NCI-H1092 (cell line): ENCODE measurements at regions not wholly inside any gene's neighbourhood (a gene's known extent, or its start where the extent isn't known, plus 50 kb on each side); places are given as distances from the start of the nearest gene placed in this dataset.

ENCODE experiments used
- DNase-seq: peaks from one replicate; lab custom pipeline; 2025; lab: John Stamatoyannopoulos, UW

- DNase-seq = no peak
Measured at GRCh38 chr10:121099181-121099580, 248.0 kb downstream of the WDR11 start.

DNA sequence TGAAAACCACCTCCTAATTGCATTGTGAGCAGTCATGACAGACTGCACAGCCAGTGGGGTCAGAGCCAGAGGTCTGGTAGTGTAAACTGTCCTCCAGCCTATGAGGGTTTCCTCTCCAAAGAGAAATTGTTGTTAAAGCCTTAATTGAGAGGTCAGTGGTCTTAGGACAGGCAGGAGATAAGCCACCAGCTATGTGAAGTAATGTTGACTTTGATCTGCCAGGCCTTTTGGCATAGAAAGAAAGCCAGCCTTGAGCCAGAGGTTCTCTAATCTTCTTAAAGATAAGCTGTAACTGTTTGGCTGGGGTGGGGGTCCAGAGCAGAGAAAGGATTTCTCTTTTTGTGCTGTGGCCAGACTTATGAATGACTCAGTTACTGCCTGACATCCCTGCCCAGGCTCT is 248.4 kb downstream of the WDR11 start:
- no peak for DNase-seq

DNA sequence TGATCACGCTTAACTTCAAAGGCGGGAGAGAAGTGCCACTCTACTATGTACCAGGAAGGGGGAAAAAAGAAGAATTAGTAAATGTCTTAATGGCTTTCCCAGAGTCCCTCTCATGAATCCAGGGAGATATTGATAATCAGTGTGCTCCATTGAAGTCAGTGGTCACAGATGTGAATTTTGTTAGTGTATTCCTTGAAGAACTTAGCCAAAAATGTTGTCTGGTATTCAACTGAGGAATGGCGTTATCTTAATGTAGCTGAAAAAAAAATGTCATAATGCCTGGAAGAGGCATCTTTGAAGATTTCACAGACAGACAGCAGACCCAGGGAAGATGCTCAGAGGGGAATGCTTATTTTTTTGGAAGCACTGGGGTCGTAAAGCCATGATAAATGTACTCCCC is 250.4 kb downstream of the WDR11 start:
- no peak for DNase-seq

GRCh38 chr10:121102706-121103105 is 251.5 kb downstream of the WDR11 start:
- no peak for DNase-seq

GRCh38 chr10:121104476-121105111 is 253.4 kb downstream of the WDR11 start:
- no peak for DNase-seq

- no peak for DNase-seq
Measured at GRCh38 chr10:121106611-121107010, 255.4 kb downstream of the WDR11 start.

DNA sequence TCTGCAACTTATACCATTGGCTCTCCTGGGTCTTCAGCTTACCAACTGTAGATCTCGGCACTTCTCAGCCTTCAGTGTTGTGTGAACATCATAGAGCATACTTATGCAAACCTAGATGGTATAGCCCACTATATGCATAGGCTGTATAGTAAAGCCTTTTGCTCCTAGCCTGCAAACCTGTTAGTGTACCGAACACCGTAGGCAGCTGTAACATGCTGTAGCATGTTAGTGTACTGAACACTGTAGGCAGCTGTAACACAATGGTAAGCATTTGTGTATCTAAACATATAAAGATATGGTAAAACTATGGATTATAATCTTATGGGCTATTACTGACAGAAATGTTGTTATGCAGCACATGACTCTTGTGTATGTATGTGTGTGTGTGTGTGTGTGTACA is 256.9 kb downstream of the WDR11 start:
- DNase-seq = no peak

DNA sequence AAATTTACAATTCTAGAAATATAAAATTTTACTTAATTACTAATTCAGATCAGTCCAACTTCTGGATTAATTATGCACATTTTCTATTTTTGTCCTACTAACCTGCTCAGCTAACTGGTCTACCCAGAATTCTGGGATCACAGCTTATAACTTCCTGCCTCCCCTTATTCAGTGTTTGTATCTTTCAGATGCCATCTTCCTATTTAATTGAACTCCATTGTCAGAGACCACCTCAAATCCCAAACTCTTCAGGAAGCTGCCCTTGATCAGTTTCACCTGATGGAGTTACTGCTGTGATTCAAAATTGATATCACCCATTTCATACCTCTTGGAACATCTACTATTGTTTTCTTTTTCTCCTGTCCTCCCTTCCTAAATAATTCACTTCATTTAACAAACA is 259.2 kb downstream of the WDR11 start:
- DNase-seq = no peak

DNA sequence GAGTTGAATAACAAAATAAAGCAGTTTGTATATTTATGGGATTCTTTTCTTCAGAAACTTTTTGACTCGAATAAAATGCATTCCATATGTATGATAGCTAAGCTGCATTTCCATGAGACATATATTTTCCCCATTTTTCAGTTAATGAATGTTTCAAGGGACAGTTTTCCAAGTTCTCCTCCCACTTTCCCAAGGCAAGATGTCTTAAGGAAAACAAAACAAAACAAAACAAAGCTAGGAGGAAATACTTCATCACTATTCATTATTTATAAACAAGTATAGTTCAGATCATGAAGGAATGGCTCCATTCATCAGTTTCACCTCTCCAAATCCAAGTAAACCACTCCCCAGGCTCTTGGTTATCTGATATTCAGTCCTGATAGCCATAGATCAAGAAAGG is 261.0 kb downstream of the WDR11 start:
- DNase-seq = no peak

- peak; percentile 14 for DNase-seq
Measured at GRCh38 chr10:121112579-121113384, 261.6 kb downstream of the WDR11 start.

DNA sequence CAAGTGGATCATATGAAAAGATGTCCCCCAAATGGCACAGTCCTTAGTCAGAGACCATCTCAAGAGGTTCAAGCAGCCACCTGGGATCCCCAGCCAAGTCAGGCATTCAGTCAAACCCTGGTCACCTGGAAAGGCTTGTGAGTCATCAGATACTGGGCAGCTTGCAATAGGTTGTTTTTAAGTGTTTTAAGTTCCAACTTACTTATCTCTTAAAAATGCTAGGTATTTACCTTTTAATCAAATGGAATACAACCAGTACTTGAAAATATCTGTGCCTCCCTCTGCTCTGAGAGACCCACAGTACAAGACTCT is 262.2 kb downstream of the WDR11 start:
- DNase-seq = no peak

DNA sequence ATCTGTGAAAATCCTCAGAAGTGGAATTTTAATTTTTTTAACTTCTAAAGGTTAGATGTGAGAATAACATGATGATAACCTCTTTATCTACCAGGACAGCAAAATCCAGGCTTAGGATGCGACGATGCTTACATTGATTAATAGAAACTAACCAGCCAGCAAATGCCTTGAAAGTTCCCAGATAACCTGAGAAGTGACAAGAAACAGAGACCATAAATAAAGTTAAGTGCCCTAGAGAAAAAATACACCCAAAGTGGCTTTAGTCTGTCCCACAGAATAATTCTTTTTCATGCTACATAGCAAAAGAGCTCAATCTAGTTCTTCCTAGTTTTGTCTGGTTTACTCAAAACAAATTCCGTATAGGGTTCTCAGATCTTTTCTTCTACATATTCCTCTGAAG is 262.7 kb downstream of the WDR11 start:
- DNase-seq = no peak

DNA sequence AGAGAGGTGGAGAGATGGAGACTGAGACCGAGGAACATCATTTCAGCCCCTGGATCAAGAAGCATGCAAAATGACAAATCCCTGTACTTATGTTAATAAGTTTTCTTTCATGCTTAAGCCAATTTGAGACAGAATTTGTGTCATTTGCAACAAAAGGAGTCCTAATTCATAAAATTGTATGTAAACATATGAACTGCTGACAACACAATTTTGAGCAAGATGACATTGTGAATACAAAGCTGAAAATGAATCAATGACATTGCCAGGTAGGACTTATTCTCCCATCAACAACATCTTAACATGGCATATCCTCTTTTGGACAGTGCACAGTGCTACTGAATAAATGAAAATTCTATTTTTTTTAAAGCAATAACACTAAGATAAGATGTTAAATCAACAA is 264.0 kb downstream of the WDR11 start:
- no peak for DNase-seq

- no peak for DNase-seq
Measured at GRCh38 chr10:121121462-121121861, 270.3 kb downstream of the WDR11 start.

- DNase-seq = no peak
Measured at GRCh38 chr10:121127151-121127906, 276.2 kb downstream of the WDR11 start.

GRCh38 chr10:121128164-121128563 is 277.0 kb downstream of the WDR11 start:
- no peak for DNase-seq

DNA sequence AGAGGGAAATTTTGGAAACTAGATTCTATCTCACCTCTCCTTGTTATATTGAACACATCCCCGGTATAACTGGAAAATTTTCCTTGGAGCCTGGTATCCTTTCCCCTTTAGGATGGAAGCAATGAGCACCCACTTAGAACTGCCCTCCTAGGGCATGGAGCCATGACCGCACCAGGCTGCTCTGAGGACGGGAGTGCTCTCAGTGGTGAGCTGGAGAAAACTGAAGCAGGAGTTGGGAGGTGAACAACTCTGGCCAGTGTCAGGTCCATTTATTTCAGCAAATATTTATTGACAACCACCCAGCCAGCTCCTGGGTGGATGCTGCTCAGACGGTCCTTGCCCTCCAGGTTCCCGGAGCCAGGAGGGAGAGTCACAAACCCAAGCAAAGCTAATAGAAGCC is 278.1 kb downstream of the WDR11 start:
- DNase-seq = no peak

- no peak for DNase-seq
Measured at GRCh38 chr10:121130382-121130781, 279.2 kb downstream of the WDR11 start.

DNA sequence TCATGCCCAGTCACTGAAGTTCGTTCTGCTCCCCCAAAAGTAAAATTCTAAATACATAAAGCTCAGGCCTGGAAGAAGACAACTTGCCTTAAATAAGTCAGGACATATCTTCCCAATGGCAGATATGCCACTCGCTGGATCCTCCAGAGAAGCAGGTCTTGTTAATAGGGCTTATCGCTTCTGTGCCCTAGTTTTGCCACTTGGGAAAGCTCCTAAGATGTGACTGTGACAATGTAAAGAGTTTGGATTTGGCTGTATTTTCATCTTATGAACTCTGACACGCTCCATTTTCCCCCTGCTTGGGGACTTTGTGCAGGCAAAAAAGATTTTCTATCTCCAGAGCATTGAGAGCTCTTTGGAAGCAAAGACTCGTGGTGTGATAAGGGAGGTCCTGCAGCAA is 279.9 kb downstream of the WDR11 start:
- DNase-seq = no peak

- no peak for DNase-seq
Measured at GRCh38 chr10:121131426-121132265, 280.5 kb downstream of the WDR11 start.

GRCh38 chr10:121132273-121132672 is 281.1 kb downstream of the WDR11 start:
- DNase-seq = no peak

GRCh38 chr10:121133901-121134300 is 282.7 kb downstream of the WDR11 start:
- no peak for DNase-seq
